Loucy (cell line): ENCODE measurements at regions not wholly inside any gene's neighbourhood (a gene's known extent, or its start where the extent isn't known, plus 50 kb on each side); places are given as distances from the start of the nearest gene placed in this dataset.

Experiments used
- EZH2phosphoT487 ChIP-seq: fragments of 200-600 bp; IDR thresholded peaks from 2 replicates; pipeline ENCODE4 v1.6.1; 2018; ENCODE audit warnings: antibody characterized with exemption, mild to moderate bottlenecking, moderate library complexity, borderline replicate concordance
- TF ChIP-seq, protein P1 (sequence below): fragments of 200-600 bp; sonication (generic); conservative IDR thresholded peaks from 2 replicates; pipeline ENCODE4 v1.5.1; 2014; ENCODE audit warnings: mild to moderate bottlenecking, antibody characterized with exemption, low read length

DNA sequence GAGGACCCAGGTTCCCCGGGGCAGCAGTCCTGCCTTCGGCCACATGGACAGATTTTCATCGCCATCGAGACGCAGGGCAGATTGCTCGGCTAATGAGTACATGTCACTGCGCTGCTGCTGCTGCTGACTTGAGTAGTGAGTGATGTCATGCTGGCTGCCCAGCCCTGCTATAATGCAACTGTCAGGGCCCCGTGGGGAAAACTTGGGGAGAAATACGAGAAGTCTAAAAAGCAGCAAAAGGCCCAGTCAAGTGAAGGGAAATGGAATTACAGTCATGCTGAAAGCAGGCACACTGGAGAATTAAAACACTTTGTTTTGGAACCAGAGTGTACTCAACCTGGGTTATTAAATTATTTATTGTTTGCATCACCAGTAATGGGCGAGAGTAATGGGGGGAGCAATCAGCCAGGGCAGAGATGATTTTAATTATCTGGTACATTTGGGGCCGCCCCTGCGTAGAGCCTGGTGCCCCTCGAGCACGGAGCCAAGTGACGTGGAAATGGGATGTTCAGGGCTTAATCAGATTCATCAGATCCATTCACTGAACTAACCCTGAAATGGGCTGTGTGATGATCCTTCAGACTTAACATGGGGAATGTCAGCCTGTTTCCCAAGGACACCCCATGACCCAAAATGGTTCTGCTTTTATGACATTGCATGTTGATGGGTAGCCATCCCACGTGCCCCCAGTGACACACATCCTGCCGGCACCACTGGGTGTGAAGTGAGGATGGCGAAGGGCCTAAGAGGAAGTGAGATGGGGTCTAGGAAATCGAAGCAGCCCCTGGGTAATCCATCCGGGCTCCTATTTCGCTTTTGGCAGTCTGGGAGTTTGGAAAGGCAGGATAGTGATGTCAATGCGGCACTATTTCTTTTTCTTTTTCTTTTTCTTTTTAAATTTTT, 241.6 kb upstream of the CADM1 start:
- TF ChIP-seq EZH2phosphoT487: no peak
- TF ChIP-seq, protein P1, sequence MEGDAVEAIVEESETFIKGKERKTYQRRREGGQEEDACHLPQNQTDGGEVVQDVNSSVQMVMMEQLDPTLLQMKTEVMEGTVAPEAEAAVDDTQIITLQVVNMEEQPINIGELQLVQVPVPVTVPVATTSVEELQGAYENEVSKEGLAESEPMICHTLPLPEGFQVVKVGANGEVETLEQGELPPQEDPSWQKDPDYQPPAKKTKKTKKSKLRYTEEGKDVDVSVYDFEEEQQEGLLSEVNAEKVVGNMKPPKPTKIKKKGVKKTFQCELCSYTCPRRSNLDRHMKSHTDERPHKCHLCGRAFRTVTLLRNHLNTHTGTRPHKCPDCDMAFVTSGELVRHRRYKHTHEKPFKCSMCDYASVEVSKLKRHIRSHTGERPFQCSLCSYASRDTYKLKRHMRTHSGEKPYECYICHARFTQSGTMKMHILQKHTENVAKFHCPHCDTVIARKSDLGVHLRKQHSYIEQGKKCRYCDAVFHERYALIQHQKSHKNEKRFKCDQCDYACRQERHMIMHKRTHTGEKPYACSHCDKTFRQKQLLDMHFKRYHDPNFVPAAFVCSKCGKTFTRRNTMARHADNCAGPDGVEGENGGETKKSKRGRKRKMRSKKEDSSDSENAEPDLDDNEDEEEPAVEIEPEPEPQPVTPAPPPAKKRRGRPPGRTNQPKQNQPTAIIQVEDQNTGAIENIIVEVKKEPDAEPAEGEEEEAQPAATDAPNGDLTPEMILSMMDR: no peak
